ENCODE measurements at regions not wholly inside any gene's neighbourhood (a gene's known extent, or its start where the extent isn't known, plus 50 kb on each side); places are given as distances from the start of the nearest gene placed in this dataset.

DNA sequence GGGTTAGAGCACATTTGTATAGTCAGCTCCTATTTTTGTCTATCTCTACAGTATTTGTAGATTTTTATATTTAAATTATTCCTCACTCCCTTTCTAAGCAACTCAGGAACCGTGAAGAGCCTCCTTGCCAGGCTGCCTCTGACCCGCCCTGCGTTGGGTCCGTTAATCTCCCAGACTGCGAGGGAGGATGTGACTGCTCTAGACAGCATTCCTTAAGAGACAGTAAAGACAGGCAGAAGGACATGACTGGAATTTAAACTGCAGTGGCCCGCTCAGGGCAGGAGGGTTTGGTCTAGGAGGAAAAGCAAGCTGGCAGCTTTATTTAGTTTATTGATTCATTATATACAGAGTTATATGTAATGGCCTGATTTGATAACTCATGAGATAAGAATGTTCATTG, 413.7 kb downstream of the TMEM135 start:
- no peak for DNase-seq (ENCODE audit: low read depth, low spot score)

More for the DNA sequence above, 413.7 kb downstream of the TMEM135 start:
- Histone ChIP-seq H3K79me2 (ENCODE audit: insufficient read depth, low read length) (no peaks in the 10 kb centered on the region), H3K4me2 (ENCODE audit: low read length) (no peak overlapping the region), H3K27me3 (ENCODE audit: insufficient read depth, low read length) (no peaks in the 10 kb centered on the region), H3K9me2 (ENCODE audit: insufficient read depth) (no peaks in the 10 kb centered on the region), H3K4me3 (replicated peaks in 1 of 2; ENCODE audit: low read depth in 1 of 2, low read length in 2 of 2) (no peak overlapping the region), H3K27ac (ENCODE audit: low read depth, low read length) (no peak overlapping the region), H4K20me1 (ENCODE audit: insufficient read depth) (no peaks in the 10 kb centered on the region), H3K9me3 (ENCODE audit: control insufficient read depth in 1 of 2, insufficient read depth in 1 of 2, low read depth in 1 of 2, low read length in 2 of 2) (no peaks in the 10 kb centered on the region), H3K4me1 (ENCODE audit: control insufficient read depth in 1 of 2, insufficient read depth in 2 of 2, low read length in 2 of 2) (no peaks in the 10 kb centered on the region), H3K9ac (ENCODE audit: low read length) (no peak overlapping the region), H3K36me3 (ENCODE audit: control insufficient read depth in 1 of 2, insufficient read depth in 2 of 2, low read length in 2 of 2) (no peaks in the 10 kb centered on the region), H2AFZ (ENCODE audit: low read depth, low read length, poor library complexity, severe bottlenecking) (no peak overlapping the region)
- BruUV-seq (replicated peaks), result no TSS peak
- intact Hi-C loops (cut with micrococcal nuclease), result no loop called here
- POLR2A ChIA-PET, result no interaction called here
- TF ChIP-seq, protein P1, sequence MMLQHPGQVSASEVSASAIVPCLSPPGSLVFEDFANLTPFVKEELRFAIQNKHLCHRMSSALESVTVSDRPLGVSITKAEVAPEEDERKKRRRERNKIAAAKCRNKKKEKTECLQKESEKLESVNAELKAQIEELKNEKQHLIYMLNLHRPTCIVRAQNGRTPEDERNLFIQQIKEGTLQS (IDR thresholded peaks at IDR 0.05), result no peak
- TF ChIP-seq, protein P2, sequence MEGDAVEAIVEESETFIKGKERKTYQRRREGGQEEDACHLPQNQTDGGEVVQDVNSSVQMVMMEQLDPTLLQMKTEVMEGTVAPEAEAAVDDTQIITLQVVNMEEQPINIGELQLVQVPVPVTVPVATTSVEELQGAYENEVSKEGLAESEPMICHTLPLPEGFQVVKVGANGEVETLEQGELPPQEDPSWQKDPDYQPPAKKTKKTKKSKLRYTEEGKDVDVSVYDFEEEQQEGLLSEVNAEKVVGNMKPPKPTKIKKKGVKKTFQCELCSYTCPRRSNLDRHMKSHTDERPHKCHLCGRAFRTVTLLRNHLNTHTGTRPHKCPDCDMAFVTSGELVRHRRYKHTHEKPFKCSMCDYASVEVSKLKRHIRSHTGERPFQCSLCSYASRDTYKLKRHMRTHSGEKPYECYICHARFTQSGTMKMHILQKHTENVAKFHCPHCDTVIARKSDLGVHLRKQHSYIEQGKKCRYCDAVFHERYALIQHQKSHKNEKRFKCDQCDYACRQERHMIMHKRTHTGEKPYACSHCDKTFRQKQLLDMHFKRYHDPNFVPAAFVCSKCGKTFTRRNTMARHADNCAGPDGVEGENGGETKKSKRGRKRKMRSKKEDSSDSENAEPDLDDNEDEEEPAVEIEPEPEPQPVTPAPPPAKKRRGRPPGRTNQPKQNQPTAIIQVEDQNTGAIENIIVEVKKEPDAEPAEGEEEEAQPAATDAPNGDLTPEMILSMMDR (IDR thresholded peaks at IDR 0.05 in 2 of 3, conservative IDR thresholded peaks at IDR 0.05 in 1 of 3; ENCODE audit: borderline replicate concordance in 1 of 3, insufficient read depth in 1 of 3, low read depth in 2 of 3, low read length in 2 of 3), result no peak
- no peak for TF ChIP-seq ZNF274 (IDR thresholded peaks at IDR 0.05; ENCODE audit: low read depth, low read length)
- TF ChIP-seq SRF (IDR thresholded peaks at IDR 0.05; ENCODE audit: low read depth), result no peak
- TF ChIP-seq, protein P3, sequence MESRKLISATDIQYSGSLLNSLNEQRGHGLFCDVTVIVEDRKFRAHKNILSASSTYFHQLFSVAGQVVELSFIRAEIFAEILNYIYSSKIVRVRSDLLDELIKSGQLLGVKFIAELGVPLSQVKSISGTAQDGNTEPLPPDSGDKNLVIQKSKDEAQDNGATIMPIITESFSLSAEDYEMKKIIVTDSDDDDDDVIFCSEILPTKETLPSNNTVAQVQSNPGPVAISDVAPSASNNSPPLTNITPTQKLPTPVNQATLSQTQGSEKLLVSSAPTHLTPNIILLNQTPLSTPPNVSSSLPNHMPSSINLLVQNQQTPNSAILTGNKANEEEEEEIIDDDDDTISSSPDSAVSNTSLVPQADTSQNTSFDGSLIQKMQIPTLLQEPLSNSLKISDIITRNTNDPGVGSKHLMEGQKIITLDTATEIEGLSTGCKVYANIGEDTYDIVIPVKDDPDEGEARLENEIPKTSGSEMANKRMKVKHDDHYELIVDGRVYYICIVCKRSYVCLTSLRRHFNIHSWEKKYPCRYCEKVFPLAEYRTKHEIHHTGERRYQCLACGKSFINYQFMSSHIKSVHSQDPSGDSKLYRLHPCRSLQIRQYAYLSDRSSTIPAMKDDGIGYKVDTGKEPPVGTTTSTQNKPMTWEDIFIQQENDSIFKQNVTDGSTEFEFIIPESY (IDR thresholded peaks at IDR 0.05; ENCODE audit: extremely low read depth, insufficient replicate concordance, low read length), result no peak
- TF ChIP-seq, protein P4, sequence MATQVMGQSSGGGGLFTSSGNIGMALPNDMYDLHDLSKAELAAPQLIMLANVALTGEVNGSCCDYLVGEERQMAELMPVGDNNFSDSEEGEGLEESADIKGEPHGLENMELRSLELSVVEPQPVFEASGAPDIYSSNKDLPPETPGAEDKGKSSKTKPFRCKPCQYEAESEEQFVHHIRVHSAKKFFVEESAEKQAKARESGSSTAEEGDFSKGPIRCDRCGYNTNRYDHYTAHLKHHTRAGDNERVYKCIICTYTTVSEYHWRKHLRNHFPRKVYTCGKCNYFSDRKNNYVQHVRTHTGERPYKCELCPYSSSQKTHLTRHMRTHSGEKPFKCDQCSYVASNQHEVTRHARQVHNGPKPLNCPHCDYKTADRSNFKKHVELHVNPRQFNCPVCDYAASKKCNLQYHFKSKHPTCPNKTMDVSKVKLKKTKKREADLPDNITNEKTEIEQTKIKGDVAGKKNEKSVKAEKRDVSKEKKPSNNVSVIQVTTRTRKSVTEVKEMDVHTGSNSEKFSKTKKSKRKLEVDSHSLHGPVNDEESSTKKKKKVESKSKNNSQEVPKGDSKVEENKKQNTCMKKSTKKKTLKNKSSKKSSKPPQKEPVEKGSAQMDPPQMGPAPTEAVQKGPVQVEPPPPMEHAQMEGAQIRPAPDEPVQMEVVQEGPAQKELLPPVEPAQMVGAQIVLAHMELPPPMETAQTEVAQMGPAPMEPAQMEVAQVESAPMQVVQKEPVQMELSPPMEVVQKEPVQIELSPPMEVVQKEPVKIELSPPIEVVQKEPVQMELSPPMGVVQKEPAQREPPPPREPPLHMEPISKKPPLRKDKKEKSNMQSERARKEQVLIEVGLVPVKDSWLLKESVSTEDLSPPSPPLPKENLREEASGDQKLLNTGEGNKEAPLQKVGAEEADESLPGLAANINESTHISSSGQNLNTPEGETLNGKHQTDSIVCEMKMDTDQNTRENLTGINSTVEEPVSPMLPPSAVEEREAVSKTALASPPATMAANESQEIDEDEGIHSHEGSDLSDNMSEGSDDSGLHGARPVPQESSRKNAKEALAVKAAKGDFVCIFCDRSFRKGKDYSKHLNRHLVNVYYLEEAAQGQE (IDR thresholded peaks at IDR 0.05; ENCODE audit: low read depth), result no peak
- no peak for TF ChIP-seq ELF1 (IDR thresholded peaks at IDR 0.05; ENCODE audit: borderline replicate concordance, low read depth)
- TF ChIP-seq EGR1 (IDR thresholded peaks at IDR 0.05; ENCODE audit: low read depth), result no peak
- TF ChIP-seq EZH2phosphoT487 (IDR thresholded peaks at IDR 0.05; ENCODE audit: borderline replicate concordance), result no peak
- TF ChIP-seq, protein P5, sequence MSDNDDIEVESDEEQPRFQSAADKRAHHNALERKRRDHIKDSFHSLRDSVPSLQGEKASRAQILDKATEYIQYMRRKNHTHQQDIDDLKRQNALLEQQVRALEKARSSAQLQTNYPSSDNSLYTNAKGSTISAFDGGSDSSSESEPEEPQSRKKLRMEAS (IDR thresholded peaks at IDR 0.05), result no peak
- TF ChIP-seq ZFX (IDR thresholded peaks at IDR 0.05), result no peak
- TF ChIP-seq JUND (IDR thresholded peaks at IDR 0.05), result no peak
- TF ChIP-seq FOSL1 (IDR thresholded peaks at IDR 0.05; ENCODE audit: low read depth), result no peak
- no peak for TF ChIP-seq POLR2A (IDR thresholded peaks at IDR 0.05; ENCODE audit: borderline replicate concordance, extremely low read depth, insufficient read depth, insufficient read length)
- TF ChIP-seq SP1 (IDR thresholded peaks at IDR 0.05; ENCODE audit: low read depth), result no peak
- no peak for TF ChIP-seq SIN3A (IDR thresholded peaks at IDR 0.05; ENCODE audit: low read depth)
- no peak for TF ChIP-seq YY1 (IDR thresholded peaks at IDR 0.05; ENCODE audit: extremely low read depth, insufficient replicate concordance, low read depth, low read length)
- TF ChIP-seq POLR2AphosphoS5 (IDR thresholded peaks at IDR 0.05; ENCODE audit: low read depth, low read length), result no peak
- no peak for TF ChIP-seq CBX3 (IDR thresholded peaks at IDR 0.05; ENCODE audit: low read depth)
- CTCF ChIA-PET, result no interaction called here
- no peak for ATAC-seq
- RAD21 ChIA-PET (ENCODE audit: low non-redundant PET in 1 of 2, low total read pairs in 2 of 2, uncharacterized antibody in 2 of 2, unreplicated experiment in 2 of 2), result no interaction called here

Measured in HCT116 (cell line).